Activated CD4-positive, CD25-positive, alpha-beta regulatory T cell (primary cell): ENCODE measurements at regions not wholly inside any gene's neighbourhood (a gene's known extent, or its start where the extent isn't known, plus 50 kb on each side); places are given as distances from the start of the nearest gene placed in this dataset.
"Not testable (repeated sequence)": the region's sequence is repeated elsewhere in the genome, so short reads cannot be mapped to it uniquely, and the experiment has no call there.

Source experiments
- DNase-seq, 4 experiments: peaks; one replicate each; lab custom pipeline; 2025; lab: John Stamatoyannopoulos, UW

DNA sequence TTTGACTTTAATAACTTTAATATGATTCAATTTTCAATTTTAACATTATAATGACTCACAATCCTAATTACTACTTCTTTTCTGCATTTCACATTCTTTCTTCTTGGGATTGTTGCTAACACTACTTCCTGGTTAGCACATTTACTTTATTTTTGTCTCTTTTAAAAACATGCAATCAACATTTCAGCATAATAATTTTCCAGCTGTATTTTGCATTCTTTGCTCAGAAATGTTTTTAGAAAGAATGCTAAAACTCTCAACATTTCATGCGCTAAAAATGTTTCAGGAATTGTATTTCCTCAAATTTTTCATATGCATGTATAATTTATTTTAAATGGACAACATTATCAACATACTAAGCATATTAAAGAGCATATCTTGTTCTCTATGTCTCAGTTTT is 1302.1 kb upstream of the GJE1 start:
- no peak for DNase-seq

DNA sequence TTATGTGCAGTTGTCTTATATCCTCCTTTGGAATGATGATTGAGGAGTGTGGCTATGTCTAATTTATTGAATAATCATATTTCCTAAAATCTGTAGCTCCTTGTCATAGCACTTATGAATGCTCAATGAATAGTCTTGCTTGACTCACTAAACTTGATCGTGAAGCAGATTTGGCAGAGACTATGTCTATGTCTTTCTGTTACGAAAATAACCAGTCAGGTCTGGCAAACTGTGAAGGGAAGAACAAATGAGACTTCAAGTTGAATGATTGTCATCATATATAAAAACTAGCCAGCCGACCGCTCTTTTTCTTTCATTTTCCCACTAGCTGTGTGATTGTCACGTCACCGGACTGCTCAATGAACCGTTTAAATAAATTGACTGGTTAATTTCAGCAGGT is 1303.9 kb upstream of the GJE1 start:
- DNase-seq = no peak

DNA sequence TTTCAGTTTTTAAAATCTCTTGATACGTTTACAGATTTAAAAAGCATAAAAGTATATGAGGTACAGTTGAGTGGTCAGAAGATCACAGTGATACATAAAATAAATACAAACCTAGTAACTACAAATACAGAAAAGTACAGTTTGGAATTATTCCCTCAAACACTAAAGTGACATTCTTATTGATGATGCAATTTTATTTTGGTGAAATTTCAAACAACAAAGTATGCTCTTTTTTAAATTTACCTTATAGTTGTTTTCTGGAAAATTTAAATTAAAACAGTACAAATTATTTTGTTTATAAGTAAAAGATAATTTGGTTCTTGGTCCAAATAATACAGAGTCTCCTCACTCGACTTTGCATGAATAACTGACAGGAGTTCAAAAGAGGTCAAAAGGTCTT is 1305.1 kb upstream of the GJE1 start:
- DNase-seq = no peak

DNA sequence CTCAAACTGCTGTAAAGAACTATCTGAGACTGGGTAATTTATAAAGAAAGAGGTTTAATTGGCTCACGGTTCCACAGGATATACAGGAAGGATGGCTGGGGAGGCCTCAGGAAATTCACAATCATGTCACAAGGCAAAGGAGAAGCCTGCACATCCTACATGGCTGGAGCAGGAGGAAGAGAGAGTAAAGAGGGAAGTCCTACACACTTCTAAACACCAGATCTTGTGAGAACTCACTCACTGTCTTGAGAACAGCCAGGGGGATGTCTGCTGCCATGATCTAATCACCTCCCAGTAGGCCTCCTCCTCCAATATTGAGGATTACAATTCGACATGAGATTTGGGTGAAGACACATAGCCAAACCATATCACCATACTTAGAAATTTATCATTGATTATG is 1307.0 kb upstream of the GJE1 start:
- DNase-seq = no peak

DNA sequence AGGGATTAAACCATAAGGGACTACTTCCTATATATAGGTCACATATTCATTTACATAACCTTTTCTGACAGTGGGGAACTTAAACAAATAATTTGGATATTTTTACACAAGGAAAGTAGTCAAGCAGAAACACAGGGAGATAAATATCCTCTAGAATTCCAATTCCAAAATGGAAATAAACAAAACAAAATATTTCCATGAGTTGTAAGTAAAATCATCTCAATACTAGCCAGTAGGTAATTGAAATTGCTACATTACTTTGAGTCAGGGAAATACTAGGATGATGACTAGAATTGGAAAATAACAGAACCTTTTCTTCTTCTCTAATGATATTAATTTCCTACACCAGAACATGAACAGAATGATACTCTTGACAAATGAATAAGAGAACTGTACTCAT is 1308.1 kb upstream of the GJE1 start:
- no peak for DNase-seq

DNA sequence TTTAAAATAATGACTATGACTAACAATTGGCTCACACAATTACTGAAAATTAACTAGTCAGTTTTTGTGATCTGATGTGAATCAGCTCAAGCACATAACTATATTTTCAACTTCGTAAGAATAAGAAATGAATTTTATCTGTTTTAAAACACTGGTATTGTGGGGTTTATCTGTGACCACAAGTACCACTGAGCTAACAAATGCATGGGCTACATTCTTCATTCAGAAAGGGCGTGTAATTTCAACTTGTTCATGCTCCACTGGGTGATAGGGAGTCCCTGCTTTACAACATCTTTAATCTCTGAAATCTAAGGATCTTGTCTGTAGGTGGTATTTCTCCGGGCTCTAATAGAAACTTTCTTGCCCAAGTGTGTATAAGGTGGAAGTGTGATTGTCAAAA is 1311.5 kb upstream of the GJE1 start:
- DNase-seq = no peak

GRCh38 chr6:140817176-140817575 is 1315.5 kb upstream of the GJE1 start:
- no peak for DNase-seq

GRCh38 chr6:140816681-140817080 is 1316.0 kb upstream of the GJE1 start:
- no peak for DNase-seq

- no peak for DNase-seq
Observed at GRCh38 chr6:140812636-140813035, 1320.1 kb upstream of the GJE1 start.

- no peak for DNase-seq
Observed at GRCh38 chr6:140811642-140812041, 1321.1 kb upstream of the GJE1 start.

- no peak for DNase-seq
Observed at GRCh38 chr6:140809694-140810101, 1323.0 kb upstream of the GJE1 start.

DNA sequence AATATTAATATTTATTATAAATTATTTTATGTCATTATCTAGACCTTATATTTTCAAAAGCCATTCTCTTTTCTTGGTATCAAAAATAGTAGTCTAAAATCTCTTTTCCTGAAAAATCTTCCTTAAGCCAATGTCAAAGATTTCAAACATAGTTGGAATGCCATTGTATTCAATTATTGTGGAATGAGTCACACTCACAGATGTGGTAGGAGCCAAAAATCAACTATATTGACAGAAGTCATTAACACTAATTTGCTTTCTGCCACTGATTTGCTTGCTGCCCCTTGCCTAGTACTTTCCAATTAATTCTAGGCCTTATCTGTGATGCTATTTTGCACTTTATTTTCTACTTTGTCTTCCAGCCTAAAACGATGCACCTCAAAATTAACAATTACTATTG is 1326.3 kb upstream of the GJE1 start:
- DNase-seq = no peak

DNA sequence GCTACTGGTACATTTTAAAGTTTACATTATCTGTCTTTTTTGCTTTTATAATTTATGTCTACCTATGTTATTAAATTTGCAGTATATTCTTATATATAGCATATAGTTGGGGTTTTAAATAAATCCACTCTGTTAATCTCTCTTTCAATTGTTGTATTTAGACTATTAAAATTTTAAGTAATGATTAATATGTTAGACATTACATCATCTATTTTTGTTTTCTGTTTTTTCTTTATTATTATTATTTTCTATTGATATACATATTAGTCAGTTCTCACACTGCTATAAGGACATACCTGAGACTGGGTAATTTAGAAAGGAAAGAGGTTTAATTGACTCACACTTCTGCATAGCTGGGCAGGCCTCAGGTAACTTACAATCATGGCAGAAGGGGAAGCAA is 1338.2 kb upstream of the GJE1 start:
- no peak for DNase-seq

- DNase-seq = no peak
Observed at GRCh38 chr6:140790109-140790508, 1342.6 kb upstream of the GJE1 start.

- DNase-seq = no peak
Observed at GRCh38 chr6:140789466-140789865, 1343.3 kb upstream of the GJE1 start.

GRCh38 chr6:140785926-140786325 is 1346.8 kb upstream of the GJE1 start:
- no peak for DNase-seq

- DNase-seq = no peak
Observed at GRCh38 chr6:140784573-140784972, 1348.2 kb upstream of the GJE1 start.

DNA sequence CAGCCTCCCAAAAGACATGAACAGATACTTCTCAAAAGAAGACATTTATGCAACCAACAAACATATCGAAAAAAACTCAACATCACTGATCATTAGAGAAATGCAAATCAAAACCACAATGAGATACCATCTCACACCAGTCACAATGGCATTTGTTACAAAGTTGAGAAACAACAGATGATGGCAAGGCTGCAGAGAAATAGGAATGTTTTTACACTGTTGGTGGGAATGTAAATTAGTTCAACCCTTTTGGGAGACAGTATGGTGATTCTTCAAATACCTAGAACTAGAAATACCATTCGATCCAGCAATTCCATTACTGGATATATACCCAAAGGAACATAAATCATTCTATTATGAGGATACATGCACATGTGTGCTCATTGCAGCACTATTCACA is 1349.2 kb upstream of the GJE1 start:
- DNase-seq = not testable (repeated sequence)

DNA sequence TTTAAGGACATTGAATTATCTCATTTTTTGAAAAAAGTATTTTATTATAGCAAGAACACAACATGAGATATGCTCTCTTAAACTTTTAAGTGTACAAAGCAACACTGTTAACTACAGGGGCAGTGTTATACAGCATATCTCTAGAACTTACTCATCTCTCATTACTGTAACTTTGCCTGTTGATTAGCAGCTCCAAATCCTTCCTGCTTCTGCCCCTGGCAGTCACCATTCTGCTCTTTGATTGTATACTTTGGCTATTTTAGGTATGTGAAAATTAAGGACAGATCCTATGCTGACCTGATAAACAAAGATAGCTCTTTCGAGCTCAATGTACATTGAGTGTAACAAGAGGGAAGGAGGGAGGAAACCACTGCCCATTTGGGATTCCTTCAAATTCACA is 1349.8 kb upstream of the GJE1 start:
- no peak for DNase-seq

DNA sequence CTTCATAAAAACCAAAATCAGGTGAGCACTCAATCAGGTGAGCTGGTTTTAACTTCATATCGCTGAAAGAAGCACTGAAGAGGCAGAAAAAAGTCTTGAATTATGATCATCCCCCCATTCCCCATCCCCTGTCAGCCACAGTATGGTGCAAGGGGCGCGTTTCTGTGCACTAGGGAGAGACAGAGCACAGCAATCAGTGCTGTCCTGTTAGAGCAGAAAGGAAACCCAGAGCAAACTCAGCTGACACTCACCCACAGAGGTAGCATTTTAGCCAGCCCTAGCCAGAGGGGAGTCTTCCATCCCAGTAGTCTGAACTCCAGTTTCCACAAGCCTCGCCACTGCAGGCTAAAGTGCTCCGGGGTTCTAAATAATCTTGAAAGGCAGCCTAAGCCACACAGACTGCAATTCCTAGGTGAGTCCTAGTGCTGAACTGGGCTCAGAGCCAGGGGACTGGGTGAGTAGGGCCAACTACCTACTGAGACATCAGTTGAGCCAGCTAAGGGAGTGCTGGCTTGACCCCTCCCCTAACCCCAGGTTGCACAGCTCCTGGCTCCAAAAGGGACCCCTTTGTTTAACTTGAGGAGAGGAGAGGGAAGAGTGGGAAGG is 1352.6 kb upstream of the GJE1 start:
- no peak for DNase-seq

DNA sequence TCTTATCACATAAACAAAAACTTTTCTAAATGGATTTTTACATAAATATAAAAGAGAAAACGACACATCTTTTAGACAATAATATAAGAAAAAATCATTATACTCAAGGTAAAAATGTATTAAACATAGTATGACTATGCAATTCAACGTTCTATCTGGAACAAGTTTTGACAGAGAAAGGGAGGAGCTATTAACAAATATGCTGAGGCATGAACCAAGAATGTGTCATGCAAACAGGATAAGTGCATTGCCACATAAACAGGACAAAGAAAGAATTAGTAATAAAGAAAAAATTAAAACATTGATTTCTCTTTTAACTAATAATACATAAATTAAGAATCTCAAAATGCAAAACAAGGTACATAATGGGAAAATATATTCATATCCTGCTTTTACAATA is 1353.4 kb upstream of the GJE1 start:
- no peak for DNase-seq

GRCh38 chr6:140777780-140778179 is 1354.9 kb upstream of the GJE1 start:
- DNase-seq = no peak

DNA sequence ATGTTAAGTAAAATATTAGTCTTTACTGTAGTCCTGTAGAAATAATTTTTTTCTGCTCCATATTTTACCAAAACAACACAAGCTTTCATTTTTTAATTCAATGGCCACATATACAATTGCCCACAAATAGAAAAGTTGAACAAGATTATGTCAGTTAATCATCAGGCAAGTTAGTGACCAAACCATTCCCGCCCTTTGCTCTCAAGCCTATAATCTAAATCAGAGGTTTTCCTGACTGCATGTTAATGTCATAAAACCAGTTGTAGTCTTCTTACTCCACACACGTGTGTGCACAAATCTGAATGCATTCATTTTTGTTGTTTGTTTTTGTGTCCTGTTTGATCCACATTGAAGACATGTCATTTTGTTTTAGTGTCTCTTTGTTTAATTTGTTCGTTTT is 1357.7 kb upstream of the GJE1 start:
- DNase-seq = no peak

- no peak for DNase-seq
Observed at GRCh38 chr6:140774080-140774505, 1358.6 kb upstream of the GJE1 start.

DNA sequence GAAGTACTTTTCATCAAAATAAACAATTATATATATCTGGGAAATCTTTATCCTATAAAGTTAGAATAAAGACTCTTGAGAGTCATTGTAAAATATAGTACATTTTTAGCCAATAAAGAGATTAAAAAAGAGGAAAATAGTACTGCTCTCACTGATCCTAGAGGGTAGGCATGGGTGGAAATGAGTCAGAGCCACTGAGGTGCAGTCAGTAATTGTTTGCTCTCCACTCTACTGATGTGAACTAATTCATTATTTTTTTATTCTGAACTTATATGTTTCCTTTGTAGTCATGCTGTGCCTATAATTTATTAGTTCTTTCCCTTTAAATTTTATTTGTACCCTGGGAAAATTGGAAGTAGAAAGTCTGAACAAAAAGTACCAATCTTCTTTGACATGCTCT is 1359.4 kb upstream of the GJE1 start:
- DNase-seq = no peak
